ENCODE measurements at regions not wholly inside any gene's neighbourhood (a gene's known extent, or its start where the extent isn't known, plus 50 kb on each side); places are given as distances from the start of the nearest gene placed in this dataset.

GRCh38 chr5:96339862-96340261 is 93.2 kb downstream of the PCSK1 start:
- Histone ChIP-seq H3K79me2 (ENCODE audit: control insufficient read depth, insufficient read depth, low read length) (no peaks in the 10 kb centered on the region), H2AFZ (ENCODE audit: control insufficient read depth, low read depth, low read length) (no peak overlapping the region), H3K4me3 (no peak overlapping the region), H3K9ac (ENCODE audit: control insufficient read depth, insufficient read depth, low read length) (no peak overlapping the region), H3K27ac (ENCODE audit: control insufficient read depth, insufficient read depth) (no peak overlapping the region), H3K4me2 (ENCODE audit: control insufficient read depth, insufficient read depth) (no peak overlapping the region), H3K36me3 (ENCODE audit: control insufficient read depth in 2 of 2, insufficient read depth in 2 of 2, low read length in 1 of 2) (no peaks in the 10 kb centered on the region), H3K9me3 (replicated peaks; ENCODE audit: control insufficient read depth, insufficient read depth, low read length) (no peaks in the 10 kb centered on the region), H4K20me1 (ENCODE audit: control insufficient read depth, insufficient read depth) (no peaks in the 10 kb centered on the region), H3K4me1 (ENCODE audit: control insufficient read depth, insufficient read depth, low read length) (peaks cover 27% of the 10 kb centered on the region), H3K27me3 (replicated peaks in 1 of 2; ENCODE audit: control insufficient read depth in 2 of 2, insufficient read depth in 2 of 2, low read length in 1 of 2) (no peaks in the 10 kb centered on the region)
- POLR2A ChIA-PET = no interaction called here
- intact Hi-C loops (cut with micrococcal nuclease; ENCODE audit: unreplicated experiment) = loop anchor here (5.0 to 10.0 kb wide), 4 partner anchors 345 to 695 kb away; partner anchors contain the start of gene RFESD
- SMC1A ChIA-PET (ENCODE audit: uncharacterized antibody, unreplicated experiment) = interaction anchor here (0.7 to 11.7 kb wide), 6 partner anchors 9 to 483 kb away, joined by 3 to 289 read pairs (median 4); no protein-coding TSS in a partner anchor
- TF ChIP-seq CREM (IDR thresholded peaks at IDR 0.05; ENCODE audit: low read depth) (no peak), ZSCAN29 (IDR thresholded peaks at IDR 0.05) (no peak), POLR2A (IDR thresholded peaks at IDR 0.05; ENCODE audit: low read depth, low read length) (no peak), RAD51 (IDR thresholded peaks at IDR 0.05) (no peak), TCF12 (IDR thresholded peaks at IDR 0.05; ENCODE audit: low read depth, low read length) (no peak), ZZZ3 (IDR thresholded peaks at IDR 0.05; ENCODE audit: control insufficient read depth, insufficient read length, low read depth) (no peak)
- TF ChIP-seq, protein P1, sequence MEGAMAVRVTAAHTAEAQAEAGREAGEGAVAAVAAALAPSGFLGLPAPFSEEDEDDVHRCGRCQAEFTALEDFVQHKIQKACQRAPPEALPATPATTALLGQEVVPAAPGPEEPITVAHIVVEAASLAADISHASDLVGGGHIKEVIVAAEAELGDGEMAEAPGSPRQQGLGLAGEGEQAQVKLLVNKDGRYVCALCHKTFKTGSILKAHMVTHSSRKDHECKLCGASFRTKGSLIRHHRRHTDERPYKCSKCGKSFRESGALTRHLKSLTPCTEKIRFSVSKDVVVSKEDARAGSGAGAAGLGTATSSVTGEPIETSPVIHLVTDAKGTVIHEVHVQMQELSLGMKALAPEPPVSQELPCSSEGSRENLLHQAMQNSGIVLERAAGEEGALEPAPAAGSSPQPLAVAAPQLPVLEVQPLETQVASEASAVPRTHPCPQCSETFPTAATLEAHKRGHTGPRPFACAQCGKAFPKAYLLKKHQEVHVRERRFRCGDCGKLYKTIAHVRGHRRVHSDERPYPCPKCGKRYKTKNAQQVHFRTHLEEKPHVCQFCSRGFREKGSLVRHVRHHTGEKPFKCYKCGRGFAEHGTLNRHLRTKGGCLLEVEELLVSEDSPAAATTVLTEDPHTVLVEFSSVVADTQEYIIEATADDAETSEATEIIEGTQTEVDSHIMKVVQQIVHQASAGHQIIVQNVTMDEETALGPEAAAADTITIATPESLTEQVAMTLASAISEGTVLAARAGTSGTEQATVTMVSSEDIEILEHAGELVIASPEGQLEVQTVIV (IDR thresholded peaks at IDR 0.05; ENCODE audit: borderline replicate concordance, partially characterized antibody) = no peak
- no peak for FAIRE-seq
- WGBS (ENCODE audit: insufficient coverage, insufficient replicate concordance, low lambda C conversion rate, missing lambda C conversion rate) = 98% methylated on average over 3 of the region's 3 CpGs
- RAD21 ChIA-PET (ENCODE audit: unreplicated experiment) = interaction anchor here (0.9 to 10.9 kb wide), 4 partner anchors 9 to 481 kb away, joined by 3 to 182 read pairs (median 3); no protein-coding TSS in a partner anchor
- CTCF ChIA-PET = interaction anchor here (0.7 to 14.8 kb wide), 6 partner anchors 11 to 695 kb away, joined by 3 to 360 read pairs (median 52); no protein-coding TSS in a partner anchor
- BruUV-seq (replicated peaks) = no TSS peak
- no peak for DNase-seq (ENCODE audit: low read depth, low spot score)
- no peak for ATAC-seq
- in situ Hi-C loops (cut with MboI) = loop anchor here (5.0 to 10.0 kb wide), 3 partner anchors 355 to 483 kb away; partner anchors contain the start of gene ELL2
